CD4-positive, alpha-beta T cell (primary cell): ENCODE measurements at regions not wholly inside any gene's neighbourhood (a gene's known extent, or its start where the extent isn't known, plus 50 kb on each side); places are given as distances from the start of the nearest gene placed in this dataset.

Experiments
- ATAC-seq: fragments of 200-7000 bp; cut with Tn5 transposase; one replicate; pipeline ENCODE4 v1.10.0; 2022; ENCODE audit warnings: mild to moderate bottlenecking; ENCODE audit not compliant: poor library complexity
- CTCF ChIA-PET: fragments of 350-600 bp; sonication (Branson Sonifier 250); formaldehyde crosslinking; loops from one replicate; lab custom pipeline; 2021; ENCODE audit warnings: antibody characterized with exemption, inconsistent platforms; lab: Charles Lee
- POLR2A ChIA-PET: fragments of 350-600 bp; sonication (Branson Sonifier 250); formaldehyde crosslinking; loops from one replicate; lab custom pipeline; 2021; ENCODE audit warnings: antibody characterized with exemption, inconsistent platforms; lab: Charles Lee
- DNase-seq, 14 experiments: peaks; one replicate each; pipeline ENCODE4 v3.0.0-alpha.2; 2013 to 2020; ENCODE audit warnings: mixed read lengths in 2 of 14
- H3K27ac ChIP-seq, 2 donors: one replicate each; pipeline versions ENCODE4 v1.5.1 to v1.7.0; 2013; ENCODE audit warnings: low read length in 2 of 2, low read depth in 1 of 2, mild to moderate bottlenecking in 1 of 2
- H3K27me3 ChIP-seq, 2 experiments: 1 replicate in 1 of 2; 2 replicates in 1 of 2; pipeline versions ENCODE4 v1.6.1 to v1.7.0; 2013; ENCODE audit warnings: low read length in 2 of 2, control low read depth in 1 of 2, mild to moderate bottlenecking in 1 of 2, moderate library complexity in 1 of 2; ENCODE audit not compliant: insufficient read depth in 2 of 2, control insufficient read depth in 1 of 2
- H3K36me3 ChIP-seq: one replicate; pipeline ENCODE4 v1.6.1; 2013; ENCODE audit warnings: low read length, control low read depth; ENCODE audit not compliant: insufficient read depth
- H3K4me1 ChIP-seq: one replicate; pipeline ENCODE4 v1.6.1; 2013; ENCODE audit warnings: low read length, control low read depth; ENCODE audit not compliant: insufficient read depth
- H3K4me3 ChIP-seq: one replicate; pipeline ENCODE4 v1.5.1; 2013; ENCODE audit warnings: mild to moderate bottlenecking, low read length, moderate library complexity
- H3K9me3 ChIP-seq, 2 experiments: 1 replicate in 1 of 2; 2 replicates in 1 of 2; pipeline versions ENCODE4 v1.6.1 to v1.7.0; 2013; ENCODE audit warnings: low read length in 2 of 2, mild to moderate bottlenecking in 2 of 2, control low read depth in 1 of 2, moderate library complexity in 1 of 2; ENCODE audit not compliant: control insufficient read depth in 1 of 2, insufficient read depth in 1 of 2
- H3K27ac Mint-ChIP-seq: one replicate; pipeline ENCODE4 v1.8.0; 2020; ENCODE audit warnings: mixed read lengths
- H3K27me3 Mint-ChIP-seq: one replicate; pipeline ENCODE4 v1.8.0; 2021; ENCODE audit warnings: mixed read lengths
- H3K36me3 Mint-ChIP-seq: one replicate; pipeline ENCODE4 v1.8.0; 2021; ENCODE audit warnings: low read depth, mixed read lengths
- H3K4me1 Mint-ChIP-seq: one replicate; pipeline ENCODE4 v1.8.0; 2021; ENCODE audit warnings: low read depth, mixed read lengths
- H3K4me3 Mint-ChIP-seq: one replicate; pipeline ENCODE4 v1.8.0; 2020; ENCODE audit warnings: mild to moderate bottlenecking, mixed read lengths
- H3K9me3 Mint-ChIP-seq: one replicate; pipeline ENCODE4 v1.8.0; 2020; ENCODE audit warnings: mixed read lengths
- CTCF ChIP-seq: fragments of 200-600 bp; IDR thresholded peaks from one replicate; pipeline ENCODE4 v1.8.0; 2022; ENCODE audit warnings: antibody characterized with exemption, mild to moderate bottlenecking
- intact Hi-C, 2 experiments: fragments of 100-400 bp; cut with DNase I in 1 of 2; cut with micrococcal nuclease in 1 of 2; formaldehyde crosslinking; loops; one replicate each; pipeline versions ENCODE4 v1.15.1 to v1.9.0; 2023 to 2025; cut with DNase I, micrococcal nuclease

DNA sequence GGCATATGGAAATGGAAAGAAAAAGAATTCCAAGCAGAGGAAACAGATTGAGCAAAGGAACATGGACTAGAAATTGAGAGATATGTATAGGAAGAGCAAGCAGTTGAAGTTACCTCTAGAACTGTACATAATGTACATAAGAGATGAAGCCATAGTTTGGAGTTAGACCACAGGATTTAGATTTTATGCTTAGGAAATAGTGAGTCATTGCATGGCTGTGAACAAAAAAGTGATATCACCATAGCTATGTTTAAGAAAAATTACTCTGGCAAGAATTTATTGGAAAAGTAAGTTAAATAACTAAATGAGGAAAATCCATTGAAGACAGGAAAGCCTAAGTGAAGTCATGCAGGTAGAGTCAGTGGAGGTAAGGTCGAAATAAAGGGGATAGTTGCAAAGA, 99.4 kb upstream of the GALNT5 start:
- no peaks in the 10 kb centered on the region for H3K9me3 ChIP-seq
- TF ChIP-seq CTCF, result no peak
- no peak for ATAC-seq
- no peak overlapping the region for H3K27ac ChIP-seq
- Mint-ChIP-seq H3K27me3 (peaks cover 9% of the 10 kb centered on the region), H3K27ac (no peak overlapping the region), H3K9me3 (no peaks in the 10 kb centered on the region), H3K4me3 (no peak overlapping the region), H3K4me1 (no peaks in the 10 kb centered on the region), H3K36me3 (no peaks in the 10 kb centered on the region)
- CTCF ChIA-PET, result interaction anchor here (0.6 kb wide), 1 partner anchor 20 kb away, joined by 3 read pairs; no protein-coding TSS in a partner anchor
- POLR2A ChIA-PET, result no interaction called here
- intact Hi-C loops, result no loop called here
- H3K4me1 ChIP-seq, result no peaks in the 10 kb centered on the region
- H3K36me3 ChIP-seq, result no peaks in the 10 kb centered on the region
- DNase-seq, result no peak
- no peaks in the 10 kb centered on the region for H3K27me3 ChIP-seq
- no peak overlapping the region for H3K4me3 ChIP-seq

DNA sequence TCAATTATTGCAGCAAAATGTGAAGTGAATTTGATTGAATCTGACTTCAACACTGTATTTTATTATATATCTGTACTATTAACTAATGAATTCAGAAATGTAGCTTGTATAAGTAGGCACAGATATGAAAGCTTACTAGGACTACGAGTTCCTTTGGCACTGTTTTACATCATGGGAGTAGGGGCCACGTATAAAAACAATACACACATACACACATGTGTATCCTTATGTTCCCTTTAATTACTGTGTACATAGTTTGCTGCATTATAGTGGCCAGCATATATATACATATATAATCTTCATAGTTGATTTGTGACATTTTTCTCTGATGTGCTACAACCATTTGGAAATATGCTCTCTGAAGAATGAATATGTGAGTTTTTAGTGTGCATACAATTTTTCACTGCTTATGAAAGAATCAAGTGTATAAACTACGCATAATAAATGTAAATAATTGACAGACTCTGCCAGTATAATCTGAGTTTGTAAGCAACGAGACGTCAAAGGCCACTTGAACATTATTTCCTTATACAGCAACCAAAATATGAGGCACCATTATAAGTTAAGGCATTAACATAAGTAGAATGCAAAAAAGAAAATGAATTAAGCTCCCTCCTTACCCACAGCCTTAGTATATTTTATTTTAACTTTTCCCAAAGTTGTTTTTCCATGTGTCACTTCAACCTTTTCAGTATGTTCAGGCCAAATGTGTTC, 98.1 kb upstream of the GALNT5 start:
- no peak for TF ChIP-seq CTCF
- Histone ChIP-seq H3K36me3 (no peaks in the 10 kb centered on the region), H3K27ac (no peak overlapping the region), H3K27me3 (no peaks in the 10 kb centered on the region), H3K4me3 (no peak overlapping the region), H3K4me1 (no peaks in the 10 kb centered on the region), H3K9me3 (peaks cover 0 to 2% of the 10 kb centered on the region in 2 experiments)
- Mint-ChIP-seq H3K4me1 (no peaks in the 10 kb centered on the region), H3K27ac (no peak overlapping the region), H3K4me3 (no peak overlapping the region), H3K9me3 (no peaks in the 10 kb centered on the region), H3K36me3 (no peaks in the 10 kb centered on the region), H3K27me3 (peaks cover 9% of the 10 kb centered on the region)
- POLR2A ChIA-PET, result no interaction called here
- no peak for ATAC-seq
- CTCF ChIA-PET, result no interaction called here
- intact Hi-C loops, result no loop called here
- DNase-seq, result no peak

- H3K27ac ChIP-seq, result no peak overlapping the region
- no peaks in the 10 kb centered on the region for H3K36me3 Mint-ChIP-seq
- H3K4me3 ChIP-seq, result no peak overlapping the region
- no peaks in the 10 kb centered on the region for H3K9me3 Mint-ChIP-seq
- ChIA-PET POLR2A (no interaction called here), CTCF (no interaction called here)
- intact Hi-C loops, result no loop called here
- peaks cover 9% of the 10 kb centered on the region for H3K27me3 Mint-ChIP-seq
- H3K27me3 ChIP-seq, result no peaks in the 10 kb centered on the region
- no peak overlapping the region for H3K4me3 Mint-ChIP-seq
- H3K4me1 Mint-ChIP-seq, result no peaks in the 10 kb centered on the region
- peaks cover 0 to 6% of the 10 kb centered on the region in 2 experiments for H3K9me3 ChIP-seq
- no peaks in the 10 kb centered on the region for H3K36me3 ChIP-seq
- no peak overlapping the region for H3K27ac Mint-ChIP-seq
- no peak for TF ChIP-seq CTCF
- no peak for ATAC-seq
- H3K4me1 ChIP-seq, result no peaks in the 10 kb centered on the region
- no peak for DNase-seq
Observed at GRCh38 chr2:157160111-157160510, 97.4 kb upstream of the GALNT5 start.
